Kidney capillary endothelial cell (primary cell): ENCODE measurements at regions not wholly inside any gene's neighbourhood (a gene's known extent, or its start where the extent isn't known, plus 50 kb on each side); places are given as distances from the start of the nearest gene placed in this dataset.

Experiments
- DNase-seq: peaks from one replicate; pipeline ENCODE4 v3.0.0-alpha.2; 2018; ENCODE audit warnings: low spot score

GRCh38 chrX:10901290-10901633 is 209.9 kb upstream of the HCCS start:
- DNase-seq, result no peak

- DNase-seq, result no peak
Observed at GRCh38 chrX:10902001-10902400, 209.1 kb upstream of the HCCS start.

- DNase-seq, result no peak
Observed at GRCh38 chrX:10903523-10903922, 207.6 kb upstream of the HCCS start.

DNA sequence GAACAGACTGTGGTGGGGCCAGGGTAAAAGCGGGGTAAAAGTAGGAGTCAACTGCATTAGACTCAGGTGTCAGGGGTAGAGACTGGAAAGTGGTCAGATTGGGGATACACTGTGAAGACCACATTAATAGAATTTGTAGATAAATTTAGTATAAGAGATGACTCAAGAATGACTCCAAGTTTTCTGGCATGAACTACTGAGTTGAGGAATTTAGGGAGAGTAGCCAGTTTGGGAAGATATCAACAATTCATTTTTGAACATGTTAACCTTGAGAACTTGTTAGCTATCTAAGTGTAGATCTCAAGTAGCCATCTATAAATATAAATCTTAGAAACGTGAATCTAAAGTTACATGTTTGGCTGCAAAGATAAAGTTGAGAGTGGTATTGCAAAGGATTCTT is 206.9 kb upstream of the HCCS start:
- DNase-seq, result no peak

GRCh38 chrX:10906866-10907265 is 204.3 kb upstream of the HCCS start:
- no peak for DNase-seq

DNA sequence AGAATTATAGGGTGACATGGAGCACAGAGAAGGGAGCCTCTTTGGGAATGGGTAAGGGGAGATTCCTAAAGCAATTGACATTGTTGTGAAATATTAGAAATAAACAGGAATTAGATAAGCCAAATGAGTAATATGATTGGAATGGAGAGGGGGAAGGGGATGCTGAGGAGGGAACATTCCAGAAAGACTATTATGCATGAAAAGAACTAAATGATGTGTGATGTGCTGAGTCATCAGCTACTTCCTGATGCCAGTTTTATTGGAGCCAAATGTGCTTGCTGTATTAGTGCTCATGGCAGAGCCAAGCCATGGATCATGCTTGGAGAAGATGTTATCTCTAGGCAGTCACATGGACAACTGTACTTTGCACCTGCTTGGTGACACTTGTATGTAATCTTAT is 189.0 kb upstream of the HCCS start:
- DNase-seq, result peak; percentile 73

DNA sequence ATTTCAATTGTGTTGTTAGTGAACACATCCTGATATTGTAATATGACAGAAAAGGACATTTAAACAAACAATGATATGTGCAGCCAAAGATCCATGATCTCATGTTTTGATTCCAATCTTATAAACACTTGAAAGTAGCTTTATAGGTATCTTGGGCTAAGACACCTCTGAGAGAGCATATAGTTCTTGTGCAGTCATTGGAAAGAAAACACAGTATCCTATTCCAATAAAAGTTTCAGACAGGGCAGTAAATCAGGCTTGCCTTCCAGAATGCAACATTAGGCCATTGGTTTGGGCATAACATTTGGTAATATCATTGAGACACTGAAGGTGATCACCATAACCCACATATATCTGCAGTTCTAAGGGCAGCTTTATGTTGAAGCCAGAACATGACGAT is 188.3 kb upstream of the HCCS start:
- DNase-seq, result no peak

DNA sequence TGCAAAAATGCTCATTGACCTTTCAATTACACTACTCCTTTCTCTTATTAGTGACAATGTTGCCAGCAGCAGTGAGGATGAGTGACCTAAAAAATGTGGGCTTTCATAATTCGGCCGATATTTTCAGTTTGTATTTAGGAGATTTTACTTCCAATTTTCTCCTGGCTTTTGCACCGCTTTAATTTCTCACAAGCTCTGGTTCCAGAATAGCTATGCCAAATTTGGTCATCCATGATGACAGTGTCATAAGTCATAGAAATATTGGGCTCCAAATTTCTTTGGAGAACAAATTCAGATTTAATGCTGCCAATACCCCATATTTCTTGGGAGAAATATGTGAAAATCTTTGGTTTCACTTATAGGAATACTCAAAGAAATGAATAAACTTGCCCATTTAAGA is 187.7 kb upstream of the HCCS start:
- DNase-seq, result no peak

GRCh38 chrX:10926404-10926803 is 184.7 kb upstream of the HCCS start:
- DNase-seq, result no peak

DNA sequence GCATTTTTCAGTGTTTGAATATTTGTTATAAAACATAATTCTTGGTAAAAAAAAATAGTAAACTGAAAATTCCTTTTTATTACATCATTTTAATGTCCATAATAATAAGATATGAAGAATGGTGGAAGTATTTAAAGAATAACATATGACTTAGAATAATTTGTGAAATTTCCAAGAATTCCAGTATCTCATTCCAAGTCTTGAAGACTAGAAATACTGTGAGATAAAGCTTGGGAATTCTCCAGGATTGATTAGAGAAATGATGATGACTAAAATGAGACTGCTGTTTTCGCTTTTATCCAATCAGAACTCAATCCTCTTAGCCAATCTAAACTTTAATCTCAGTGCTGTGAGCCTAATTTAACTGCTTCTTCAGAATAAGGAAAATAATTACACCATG is 184.2 kb upstream of the HCCS start:
- no peak for DNase-seq

- no peak for DNase-seq
Observed at GRCh38 chrX:10929747-10930146, 181.4 kb upstream of the HCCS start.

- DNase-seq, result no peak
Observed at GRCh38 chrX:10930151-10930550, 181.0 kb upstream of the HCCS start.

DNA sequence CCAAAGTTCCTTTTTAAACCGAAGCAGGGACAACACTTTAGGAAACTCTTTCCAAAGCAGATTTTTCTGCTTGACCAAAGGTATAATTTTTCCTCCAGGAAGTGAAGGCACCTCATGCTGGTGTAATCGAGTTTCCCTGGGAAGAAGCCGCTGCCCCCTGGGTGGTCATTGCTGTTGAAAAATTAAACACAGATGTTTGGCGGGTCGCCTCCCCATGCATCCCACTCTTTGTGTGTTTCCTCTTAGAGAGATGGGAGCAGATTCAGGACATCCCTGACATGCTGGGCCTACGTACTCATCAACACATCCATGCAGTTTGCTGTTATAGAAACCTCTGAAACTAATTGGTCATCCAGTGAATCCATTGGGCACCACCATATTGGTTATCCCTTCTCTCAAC is 179.2 kb upstream of the HCCS start:
- DNase-seq, result no peak

- peak; percentile 43 for DNase-seq
Observed at GRCh38 chrX:10932842-10933440, 178.2 kb upstream of the HCCS start.

- DNase-seq, result no peak
Observed at GRCh38 chrX:10935501-10935900, 175.6 kb upstream of the HCCS start.

DNA sequence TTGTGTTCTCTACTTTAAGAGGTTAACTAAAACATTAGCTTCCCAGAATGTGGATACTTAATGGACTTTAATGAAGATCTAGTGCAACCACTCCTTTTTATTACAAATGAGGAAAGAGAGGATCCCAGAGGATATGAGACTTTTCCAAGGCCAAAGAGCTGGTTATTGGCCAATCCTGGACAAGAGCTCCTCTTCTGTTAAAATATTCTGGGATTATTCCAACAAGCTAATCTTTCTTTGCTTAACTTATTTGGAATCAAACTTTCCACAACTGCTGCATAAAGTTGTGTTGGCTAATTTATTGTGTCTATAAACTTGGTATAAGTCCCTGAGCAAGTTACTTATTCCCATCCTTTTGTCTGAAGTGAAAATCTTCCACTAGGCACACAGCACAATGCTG is 174.2 kb upstream of the HCCS start:
- DNase-seq, result no peak

DNA sequence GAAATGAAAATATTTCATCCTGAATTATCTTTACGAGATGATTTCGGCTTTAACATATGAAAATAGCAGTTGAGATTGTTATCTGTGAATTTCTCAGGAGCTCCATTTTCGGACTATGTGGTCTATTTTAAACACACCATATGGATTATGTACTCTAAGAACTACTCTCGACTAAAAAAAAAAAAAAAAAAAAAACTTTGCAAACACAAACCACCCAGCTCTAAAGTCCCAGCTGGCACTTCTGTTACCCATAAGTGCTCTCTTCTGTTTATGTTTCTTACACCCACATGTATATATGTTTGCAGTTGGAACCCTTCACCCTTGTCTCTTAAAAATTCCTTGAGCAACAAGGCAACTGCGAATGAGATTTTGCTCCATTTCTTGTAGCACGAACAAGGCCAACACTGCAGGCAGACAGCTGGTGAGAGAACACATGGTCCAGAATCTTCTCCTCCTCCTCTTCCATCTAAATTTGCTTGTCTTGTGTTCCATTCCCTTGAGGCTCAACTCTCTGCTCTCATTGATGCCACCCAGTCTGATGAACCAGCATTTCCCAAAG is 172.7 kb upstream of the HCCS start:
- DNase-seq, result no peak

DNA sequence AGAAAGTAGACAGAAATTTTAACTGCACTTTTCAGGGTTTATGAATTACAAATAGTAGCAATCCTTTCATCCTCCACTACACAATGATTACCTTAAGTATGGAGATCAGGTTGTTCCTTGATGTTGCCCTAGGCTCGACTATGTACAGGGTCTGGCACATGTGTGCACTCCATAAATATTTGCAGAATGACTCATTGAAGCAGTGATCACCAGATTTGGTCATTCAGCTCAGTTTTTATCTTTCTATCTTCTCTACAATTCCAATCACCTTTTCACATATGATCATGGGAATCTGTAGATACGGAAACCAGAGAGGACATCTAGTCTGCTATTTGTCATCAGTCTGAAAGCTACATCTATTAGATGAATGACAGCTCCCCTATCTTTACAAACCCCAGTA is 171.7 kb upstream of the HCCS start:
- no peak for DNase-seq

GRCh38 chrX:10944136-10944885 is 166.8 kb upstream of the HCCS start:
- no peak for DNase-seq

- DNase-seq, result no peak
Observed at GRCh38 chrX:10945498-10945897, 165.6 kb upstream of the HCCS start.

GRCh38 chrX:10949541-10949940 is 161.6 kb upstream of the HCCS start:
- DNase-seq, result no peak

DNA sequence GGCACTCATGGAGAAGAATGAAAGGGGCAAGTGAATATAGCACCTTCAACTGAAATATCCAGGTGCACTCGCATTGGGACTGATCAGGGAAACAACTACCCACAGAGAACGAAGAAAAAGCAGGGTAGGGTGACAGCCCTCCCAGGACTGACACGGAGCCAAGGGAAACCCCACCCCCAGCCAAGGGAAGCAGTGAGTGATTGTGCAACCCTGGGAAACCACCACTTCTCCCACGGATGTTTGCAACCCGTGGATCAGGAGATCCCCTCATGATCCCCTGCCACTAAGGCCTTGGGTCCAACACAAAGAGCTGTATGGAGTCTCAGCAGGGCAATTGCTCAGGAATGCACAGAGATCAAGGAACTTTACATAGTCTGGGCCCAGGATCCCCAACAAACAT is 158.5 kb upstream of the HCCS start:
- no peak for DNase-seq

GRCh38 chrX:10965174-10965798 is 145.8 kb upstream of the HCCS start:
- no peak for DNase-seq
